HL-60 (cell line): ENCODE measurements at regions not wholly inside any gene's neighbourhood (a gene's known extent, or its start where the extent isn't known, plus 50 kb on each side); places are given as distances from the start of the nearest gene placed in this dataset.

Source experiments
- POLR2AphosphoS5 ChIP-seq: IDR thresholded peaks from 2 replicates; pipeline ENCODE4 v1.6.1; 2012; ENCODE audit warnings: low read depth
- TF ChIP-seq, protein P1 (sequence below): IDR thresholded peaks from one replicate; pipeline ENCODE4 v1.5.1; 2011; ENCODE audit warnings: low read length, control low read depth, inconsistent platforms; ENCODE audit not compliant: insufficient read depth
- TF ChIP-seq, protein P2 (sequence below): IDR thresholded peaks from 2 replicates; pipeline ENCODE4 v1.6.1; 2012; ENCODE audit warnings: low read depth; ENCODE audit not compliant: insufficient replicate concordance

DNA sequence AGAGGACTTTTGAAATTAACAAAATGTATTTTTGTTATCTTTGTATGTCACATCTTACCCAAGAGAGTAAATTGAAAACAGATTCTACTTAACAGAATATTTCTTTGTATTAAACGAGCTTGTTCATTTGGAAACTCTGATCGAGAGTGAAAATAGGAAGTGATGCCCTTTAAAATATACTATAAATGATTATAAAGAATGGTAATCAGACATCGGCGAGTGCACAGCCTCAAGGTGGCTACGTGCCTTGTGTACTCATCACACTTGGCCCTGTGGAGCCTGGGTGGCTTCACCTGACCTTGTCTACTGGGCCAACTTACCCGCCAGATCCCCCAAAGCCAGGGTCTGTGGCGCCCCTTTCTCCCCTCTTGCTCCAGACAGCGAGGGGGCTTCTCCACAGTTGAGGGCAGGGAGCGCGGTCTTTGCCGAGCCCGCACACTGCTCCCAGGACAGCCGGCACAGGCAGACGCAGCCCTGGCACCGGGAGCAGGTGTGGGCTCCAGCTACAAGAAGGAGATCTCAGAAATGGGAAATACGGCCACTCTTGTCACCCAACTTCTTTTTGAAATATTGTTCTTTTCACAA is 243.2 kb downstream of the CEMIP2 start:
- TF ChIP-seq, protein P1, sequence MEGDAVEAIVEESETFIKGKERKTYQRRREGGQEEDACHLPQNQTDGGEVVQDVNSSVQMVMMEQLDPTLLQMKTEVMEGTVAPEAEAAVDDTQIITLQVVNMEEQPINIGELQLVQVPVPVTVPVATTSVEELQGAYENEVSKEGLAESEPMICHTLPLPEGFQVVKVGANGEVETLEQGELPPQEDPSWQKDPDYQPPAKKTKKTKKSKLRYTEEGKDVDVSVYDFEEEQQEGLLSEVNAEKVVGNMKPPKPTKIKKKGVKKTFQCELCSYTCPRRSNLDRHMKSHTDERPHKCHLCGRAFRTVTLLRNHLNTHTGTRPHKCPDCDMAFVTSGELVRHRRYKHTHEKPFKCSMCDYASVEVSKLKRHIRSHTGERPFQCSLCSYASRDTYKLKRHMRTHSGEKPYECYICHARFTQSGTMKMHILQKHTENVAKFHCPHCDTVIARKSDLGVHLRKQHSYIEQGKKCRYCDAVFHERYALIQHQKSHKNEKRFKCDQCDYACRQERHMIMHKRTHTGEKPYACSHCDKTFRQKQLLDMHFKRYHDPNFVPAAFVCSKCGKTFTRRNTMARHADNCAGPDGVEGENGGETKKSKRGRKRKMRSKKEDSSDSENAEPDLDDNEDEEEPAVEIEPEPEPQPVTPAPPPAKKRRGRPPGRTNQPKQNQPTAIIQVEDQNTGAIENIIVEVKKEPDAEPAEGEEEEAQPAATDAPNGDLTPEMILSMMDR = no peak
- TF ChIP-seq, protein P2, sequence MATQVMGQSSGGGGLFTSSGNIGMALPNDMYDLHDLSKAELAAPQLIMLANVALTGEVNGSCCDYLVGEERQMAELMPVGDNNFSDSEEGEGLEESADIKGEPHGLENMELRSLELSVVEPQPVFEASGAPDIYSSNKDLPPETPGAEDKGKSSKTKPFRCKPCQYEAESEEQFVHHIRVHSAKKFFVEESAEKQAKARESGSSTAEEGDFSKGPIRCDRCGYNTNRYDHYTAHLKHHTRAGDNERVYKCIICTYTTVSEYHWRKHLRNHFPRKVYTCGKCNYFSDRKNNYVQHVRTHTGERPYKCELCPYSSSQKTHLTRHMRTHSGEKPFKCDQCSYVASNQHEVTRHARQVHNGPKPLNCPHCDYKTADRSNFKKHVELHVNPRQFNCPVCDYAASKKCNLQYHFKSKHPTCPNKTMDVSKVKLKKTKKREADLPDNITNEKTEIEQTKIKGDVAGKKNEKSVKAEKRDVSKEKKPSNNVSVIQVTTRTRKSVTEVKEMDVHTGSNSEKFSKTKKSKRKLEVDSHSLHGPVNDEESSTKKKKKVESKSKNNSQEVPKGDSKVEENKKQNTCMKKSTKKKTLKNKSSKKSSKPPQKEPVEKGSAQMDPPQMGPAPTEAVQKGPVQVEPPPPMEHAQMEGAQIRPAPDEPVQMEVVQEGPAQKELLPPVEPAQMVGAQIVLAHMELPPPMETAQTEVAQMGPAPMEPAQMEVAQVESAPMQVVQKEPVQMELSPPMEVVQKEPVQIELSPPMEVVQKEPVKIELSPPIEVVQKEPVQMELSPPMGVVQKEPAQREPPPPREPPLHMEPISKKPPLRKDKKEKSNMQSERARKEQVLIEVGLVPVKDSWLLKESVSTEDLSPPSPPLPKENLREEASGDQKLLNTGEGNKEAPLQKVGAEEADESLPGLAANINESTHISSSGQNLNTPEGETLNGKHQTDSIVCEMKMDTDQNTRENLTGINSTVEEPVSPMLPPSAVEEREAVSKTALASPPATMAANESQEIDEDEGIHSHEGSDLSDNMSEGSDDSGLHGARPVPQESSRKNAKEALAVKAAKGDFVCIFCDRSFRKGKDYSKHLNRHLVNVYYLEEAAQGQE = no peak
- TF ChIP-seq POLR2AphosphoS5 = no peak
